Cardiac muscle cell (in vitro differentiated cells and primary cell): ENCODE measurements at regions not wholly inside any gene's neighbourhood (a gene's known extent, or its start where the extent isn't known, plus 50 kb on each side); places are given as distances from the start of the nearest gene placed in this dataset.

Experiments used
- DNase-seq, 2 donors: peaks; one replicate each; pipeline versions ENCODE4 v3.0.0 to v3.0.0-alpha.2; 2010 to 2017; ENCODE audit warnings: low read depth in 1 of 2, low spot score in 1 of 2
- H3K27ac ChIP-seq: fragments of 200-600 bp; sonication (generic); 2 replicates; pipeline ENCODE4 v1.5.1; 2016
- H3K27me3 ChIP-seq: fragments of 200-600 bp; sonication (generic); 2 replicates; pipeline ENCODE4 v1.6.0; 2016; ENCODE audit warnings: control low read depth
- H3K36me3 ChIP-seq: fragments of 200-600 bp; sonication (generic); 2 replicates; pipeline ENCODE4 v1.5.1; 2016; ENCODE audit warnings: control low read depth
- H3K4me1 ChIP-seq: fragments of 200-600 bp; sonication (generic); 2 replicates; pipeline ENCODE4 v1.8.1; 2017; ENCODE audit warnings: low read depth, mild to moderate bottlenecking, mixed run types
- H3K4me3 ChIP-seq: fragments of 200-600 bp; sonication (generic); 2 replicates; pipeline ENCODE4 v1.5.1; 2016; ENCODE audit warnings: mild to moderate bottlenecking
- H3K9me3 ChIP-seq: fragments of 200-600 bp; sonication (generic); 2 replicates; pipeline ENCODE4 v1.5.1; 2017; ENCODE audit warnings: low read depth, mild to moderate bottlenecking, control low read depth
- TF ChIP-seq, protein P1 (sequence below): IDR thresholded peaks from 2 replicates; pipeline ENCODE4 v1.5.1; 2012; ENCODE audit warnings: low read depth, mild to moderate bottlenecking, low read length

GRCh38 chr4:19987746-19988145 lies 264.0 kb upstream of the SLIT2 start:
- Histone ChIP-seq H3K27me3 (no peaks in the 10 kb centered on the region), H3K9me3 (no peaks in the 10 kb centered on the region), H3K4me1 (no peaks in the 10 kb centered on the region), H3K27ac (no peak overlapping the region), H3K4me3 (no peak overlapping the region), H3K36me3 (no peaks in the 10 kb centered on the region)
- DNase-seq = peak in 1 of 2 donors; percentile 61
- TF ChIP-seq, protein P1, sequence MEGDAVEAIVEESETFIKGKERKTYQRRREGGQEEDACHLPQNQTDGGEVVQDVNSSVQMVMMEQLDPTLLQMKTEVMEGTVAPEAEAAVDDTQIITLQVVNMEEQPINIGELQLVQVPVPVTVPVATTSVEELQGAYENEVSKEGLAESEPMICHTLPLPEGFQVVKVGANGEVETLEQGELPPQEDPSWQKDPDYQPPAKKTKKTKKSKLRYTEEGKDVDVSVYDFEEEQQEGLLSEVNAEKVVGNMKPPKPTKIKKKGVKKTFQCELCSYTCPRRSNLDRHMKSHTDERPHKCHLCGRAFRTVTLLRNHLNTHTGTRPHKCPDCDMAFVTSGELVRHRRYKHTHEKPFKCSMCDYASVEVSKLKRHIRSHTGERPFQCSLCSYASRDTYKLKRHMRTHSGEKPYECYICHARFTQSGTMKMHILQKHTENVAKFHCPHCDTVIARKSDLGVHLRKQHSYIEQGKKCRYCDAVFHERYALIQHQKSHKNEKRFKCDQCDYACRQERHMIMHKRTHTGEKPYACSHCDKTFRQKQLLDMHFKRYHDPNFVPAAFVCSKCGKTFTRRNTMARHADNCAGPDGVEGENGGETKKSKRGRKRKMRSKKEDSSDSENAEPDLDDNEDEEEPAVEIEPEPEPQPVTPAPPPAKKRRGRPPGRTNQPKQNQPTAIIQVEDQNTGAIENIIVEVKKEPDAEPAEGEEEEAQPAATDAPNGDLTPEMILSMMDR = no peak

- Histone ChIP-seq H3K4me3 (no peak overlapping the region), H3K4me1 (no peaks in the 10 kb centered on the region), H3K27ac (no peak overlapping the region), H3K9me3 (no peaks in the 10 kb centered on the region), H3K27me3 (no peaks in the 10 kb centered on the region), H3K36me3 (no peaks in the 10 kb centered on the region)
- TF ChIP-seq, protein P1 = no peak
- DNase-seq = peak in 1 of 2 donors; percentile 95
Observed at GRCh38 chr4:19983072-19983471, 268.6 kb upstream of the SLIT2 start.

- no peaks in the 10 kb centered on the region for H3K4me1 ChIP-seq
- H3K27ac ChIP-seq = no peak overlapping the region
- peak in 1 of 2 donors; percentile 62 for DNase-seq
- H3K27me3 ChIP-seq = no peaks in the 10 kb centered on the region
- no peaks in the 10 kb centered on the region for H3K36me3 ChIP-seq
- TF ChIP-seq, protein P1 = no peak
- no peak overlapping the region for H3K4me3 ChIP-seq
- no peaks in the 10 kb centered on the region for H3K9me3 ChIP-seq
Observed at GRCh38 chr4:19982556-19982955, 269.1 kb upstream of the SLIT2 start.

DNA sequence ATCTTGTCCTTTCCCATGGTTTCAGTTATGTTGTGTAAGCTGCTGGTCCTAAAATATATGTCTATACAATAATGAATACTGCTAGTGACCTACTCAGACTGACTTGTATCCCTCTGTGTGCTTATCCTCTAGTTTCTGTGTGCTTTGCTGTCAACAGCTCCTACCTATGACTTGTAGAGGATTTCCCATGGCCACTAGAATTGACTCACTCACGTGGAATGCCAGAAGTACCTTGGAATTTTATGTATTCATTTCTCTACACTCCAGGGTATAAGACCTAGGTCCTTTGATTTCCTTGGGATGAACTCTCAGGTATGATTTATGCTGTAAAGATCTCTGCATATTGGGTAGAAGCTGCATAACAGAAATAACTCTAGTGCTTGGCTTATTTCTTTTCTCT lies 279.9 kb upstream of the SLIT2 start:
- H3K27me3 ChIP-seq = no peaks in the 10 kb centered on the region
- H3K4me3 ChIP-seq = no peak overlapping the region
- peaks cover 5% of the 10 kb centered on the region for H3K4me1 ChIP-seq
- no peak overlapping the region for H3K27ac ChIP-seq
- peak in 1 of 2 donors; percentile 10 for DNase-seq
- no peaks in the 10 kb centered on the region for H3K36me3 ChIP-seq
- no peaks in the 10 kb centered on the region for H3K9me3 ChIP-seq
- TF ChIP-seq, protein P1 = no peak

DNA sequence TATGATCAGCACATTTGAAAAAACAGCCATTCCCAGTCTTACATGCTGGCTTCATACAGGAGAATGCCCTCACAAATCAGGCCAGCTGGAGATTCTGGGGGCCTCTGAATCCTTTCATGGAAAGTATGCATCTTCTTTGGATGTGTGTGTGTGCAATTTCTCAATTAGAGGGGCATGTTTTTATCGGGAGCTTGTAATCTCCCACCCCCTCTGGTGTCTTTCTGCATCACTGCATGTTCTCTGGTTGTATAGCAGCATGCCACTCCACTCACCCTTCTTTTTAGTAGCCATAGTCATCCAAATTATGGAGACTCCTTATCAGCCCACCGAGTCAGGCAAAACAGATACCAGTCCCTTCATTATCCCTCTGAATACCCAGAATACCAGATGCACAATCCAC lies 282.2 kb upstream of the SLIT2 start:
- Histone ChIP-seq H3K9me3 (no peaks in the 10 kb centered on the region), H3K36me3 (no peaks in the 10 kb centered on the region), H3K4me3 (no peak overlapping the region), H3K4me1 (peaks cover 5% of the 10 kb centered on the region), H3K27me3 (no peaks in the 10 kb centered on the region), H3K27ac (no peak overlapping the region)
- DNase-seq = no peak
- TF ChIP-seq, protein P1 = peak; percentile 21

GRCh38 chr4:19961091-19961490 lies 290.6 kb upstream of the SLIT2 start:
- Histone ChIP-seq H3K27ac (no peak overlapping the region), H3K4me3 (no peak overlapping the region), H3K4me1 (no peaks in the 10 kb centered on the region), H3K9me3 (no peaks in the 10 kb centered on the region), H3K36me3 (no peaks in the 10 kb centered on the region), H3K27me3 (no peaks in the 10 kb centered on the region)
- no peak for DNase-seq
- TF ChIP-seq, protein P1 = no peak
